Activated T-helper 2 cell treated with anti-CD3 and anti-CD28 coated beads, Interferon-gamma antibody, Interleukin-2, Interleukin-4, amounts not matched to agents 10 μg/mL and 5 μg/mL and 100 μg/mL, durations not matched to agents 14 hours and 24 hours and 36 hours (primary cell): ENCODE measurements at regions not wholly inside any gene's neighbourhood (a gene's known extent, or its start where the extent isn't known, plus 50 kb on each side); places are given as distances from the start of the nearest gene placed in this dataset.

Source experiments
- DNase-seq: peaks from one replicate; pipeline ENCODE4 v3.0.0; 2021; ENCODE audit warnings: low spot score
- H3K27ac Mint-ChIP-seq: one replicate; pipeline ENCODE4 v1.8.0; 2021; ENCODE audit warnings: mixed read lengths
- H3K27me3 Mint-ChIP-seq: one replicate; pipeline ENCODE4 v1.8.0; 2021; ENCODE audit warnings: low read depth, mixed read lengths
- H3K36me3 Mint-ChIP-seq: one replicate; pipeline ENCODE4 v1.8.0; 2021; ENCODE audit warnings: low read depth, mixed read lengths
- H3K4me1 Mint-ChIP-seq: one replicate; pipeline ENCODE4 v1.8.0; 2021; ENCODE audit warnings: low read depth, mixed read lengths
- H3K4me3 Mint-ChIP-seq: one replicate; pipeline ENCODE4 v1.8.0; 2021; ENCODE audit warnings: low read depth, mild to moderate bottlenecking, moderate library complexity, mixed read lengths
- H3K9me3 Mint-ChIP-seq: one replicate; pipeline ENCODE4 v1.8.0; 2021; ENCODE audit warnings: mixed read lengths
- intact Hi-C: fragments of 100-400 bp; cut with micrococcal nuclease; formaldehyde crosslinking; loops from one replicate; pipeline ENCODE4 v1.15.1; 2023

DNA sequence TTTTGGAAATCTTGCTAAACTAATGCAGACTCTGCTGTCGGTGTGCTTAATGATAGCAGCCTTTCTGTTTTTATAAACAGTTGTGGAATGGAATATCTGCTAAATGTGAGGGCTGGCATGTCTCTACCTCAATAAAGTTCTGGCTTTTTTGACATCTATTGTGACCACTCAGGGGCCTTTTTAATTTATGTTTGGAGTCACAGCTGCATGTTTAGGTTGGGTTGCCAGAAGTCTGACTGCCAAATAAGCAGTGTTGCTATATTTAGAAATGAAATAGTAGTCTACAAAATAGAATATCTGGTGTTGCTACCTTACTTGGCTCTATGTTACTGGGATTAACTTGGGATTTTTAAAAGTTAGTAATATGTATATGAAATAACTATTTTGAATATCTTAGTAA is 125.1 kb upstream of the LOC128125822 start:
- intact Hi-C loops = no loop called here
- Mint-ChIP-seq H3K27me3 (peaks cover 8% of the 10 kb centered on the region), H3K4me1 (no peaks in the 10 kb centered on the region), H3K9me3 (no peaks in the 10 kb centered on the region), H3K4me3 (no peak overlapping the region), H3K36me3 (no peaks in the 10 kb centered on the region), H3K27ac (no peak overlapping the region)
- no peak for DNase-seq

DNA sequence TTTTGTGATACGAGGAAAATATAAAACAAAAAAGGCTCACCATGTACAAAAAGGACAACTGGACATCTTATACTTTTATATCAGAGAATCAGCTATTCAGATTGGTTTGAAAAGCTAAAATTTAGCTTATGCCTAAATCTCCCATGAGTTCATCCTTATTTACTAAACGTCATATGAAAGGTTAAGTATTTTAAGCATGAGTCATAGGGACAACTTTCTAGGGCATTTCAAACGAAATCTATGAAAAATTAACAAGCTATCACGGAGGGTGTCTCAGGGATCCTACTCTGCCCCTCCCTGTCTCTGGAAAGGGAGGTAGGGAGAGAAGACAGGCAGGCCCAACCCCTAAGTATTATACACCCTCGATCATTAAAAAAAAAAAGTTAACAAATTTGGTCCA is 124.1 kb upstream of the LOC128125822 start:
- no peak for DNase-seq
- Mint-ChIP-seq H3K27ac (no peak overlapping the region), H3K4me3 (no peak overlapping the region), H3K27me3 (peaks cover 11% of the 10 kb centered on the region), H3K9me3 (no peaks in the 10 kb centered on the region), H3K4me1 (no peaks in the 10 kb centered on the region), H3K36me3 (no peaks in the 10 kb centered on the region)
- intact Hi-C loops = no loop called here

- no peak overlapping the region for H3K4me3 Mint-ChIP-seq
Observed at GRCh38 chr6:63449714-63450113, 122.6 kb upstream of the LOC128125822 start.

DNA sequence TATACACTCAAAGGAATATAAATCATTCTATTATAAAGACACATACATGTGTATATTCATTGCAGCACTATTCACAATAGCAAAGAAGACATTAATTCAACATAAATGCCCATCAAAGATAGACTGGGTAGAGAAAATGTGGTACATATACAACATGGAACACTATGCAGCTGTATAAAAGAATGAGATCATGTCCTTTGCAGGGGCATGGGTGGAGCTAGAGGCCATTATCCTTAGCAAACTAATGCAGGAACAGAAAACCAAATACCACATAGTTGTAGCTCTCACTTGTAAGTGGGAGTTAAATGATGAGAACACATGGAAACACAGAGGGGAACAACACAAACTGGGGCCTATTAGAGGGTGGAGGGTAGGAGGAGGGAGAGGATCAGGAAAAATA is 121.0 kb upstream of the LOC128125822 start:
- H3K27me3 Mint-ChIP-seq = peaks cover 11% of the 10 kb centered on the region
- H3K36me3 Mint-ChIP-seq = no peaks in the 10 kb centered on the region
- H3K27ac Mint-ChIP-seq = no peak overlapping the region
- H3K4me3 Mint-ChIP-seq = no peak overlapping the region
- no peaks in the 10 kb centered on the region for H3K4me1 Mint-ChIP-seq
- DNase-seq = no peak
- no peaks in the 10 kb centered on the region for H3K9me3 Mint-ChIP-seq
- intact Hi-C loops = no loop called here

More at GRCh38 chr6:63449714-63450113, 122.6 kb upstream of the LOC128125822 start:
- H3K4me1 Mint-ChIP-seq = no peaks in the 10 kb centered on the region
- no peak for DNase-seq
- no peaks in the 10 kb centered on the region for H3K36me3 Mint-ChIP-seq
- H3K27me3 Mint-ChIP-seq = peaks cover 11% of the 10 kb centered on the region
- H3K27ac Mint-ChIP-seq = no peak overlapping the region
- no peaks in the 10 kb centered on the region for H3K9me3 Mint-ChIP-seq
- intact Hi-C loops = no loop called here

DNA sequence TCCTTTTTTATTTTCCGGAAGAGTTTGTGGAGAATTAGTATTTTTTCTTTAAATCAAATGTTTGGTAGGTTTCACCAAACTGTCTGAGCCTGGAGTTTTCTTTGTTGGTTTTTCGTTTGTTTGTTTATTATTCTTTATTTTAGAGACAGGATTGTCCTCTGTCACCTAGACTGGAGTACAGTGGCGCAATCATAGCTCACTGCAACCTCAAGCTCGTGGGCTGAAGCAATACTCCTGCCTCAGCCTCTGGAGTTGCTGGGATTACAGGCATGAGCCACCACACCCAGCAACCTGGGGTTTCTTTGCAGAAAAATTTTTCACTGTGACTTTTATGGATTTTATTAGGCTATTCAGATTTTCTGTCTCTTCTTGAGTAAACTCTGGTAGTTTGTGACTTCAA is 120.2 kb upstream of the LOC128125822 start:
- intact Hi-C loops = no loop called here
- DNase-seq = no peak
- H3K4me3 Mint-ChIP-seq = no peak overlapping the region
- H3K4me1 Mint-ChIP-seq = no peaks in the 10 kb centered on the region
- peaks cover 11% of the 10 kb centered on the region for H3K27me3 Mint-ChIP-seq
- H3K36me3 Mint-ChIP-seq = no peaks in the 10 kb centered on the region
- no peak overlapping the region for H3K27ac Mint-ChIP-seq
- H3K9me3 Mint-ChIP-seq = no peaks in the 10 kb centered on the region

DNA sequence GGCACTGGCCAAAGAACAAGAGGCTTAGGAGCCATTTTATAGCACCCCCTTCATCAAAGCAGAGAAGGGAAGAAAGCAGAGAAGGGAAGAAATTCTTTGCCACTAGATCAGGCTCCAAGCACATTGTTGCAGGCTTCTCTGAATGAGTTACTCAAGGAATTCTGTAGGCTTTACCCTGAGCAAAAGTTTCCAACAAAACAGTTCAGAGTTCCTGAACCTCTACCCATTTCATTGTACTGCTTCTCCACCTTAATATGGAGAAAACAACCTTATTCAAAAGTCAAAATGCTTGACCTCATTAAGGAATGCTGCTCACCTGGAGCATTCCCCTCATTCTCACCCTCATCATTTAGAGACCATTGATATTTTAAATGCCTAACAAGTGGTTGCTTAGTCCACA is 115.5 kb upstream of the LOC128125822 start:
- Mint-ChIP-seq H3K27ac (no peak overlapping the region), H3K4me3 (no peak overlapping the region), H3K27me3 (peaks cover 6% of the 10 kb centered on the region), H3K4me1 (no peaks in the 10 kb centered on the region), H3K36me3 (no peaks in the 10 kb centered on the region), H3K9me3 (no peaks in the 10 kb centered on the region)
- intact Hi-C loops = no loop called here
- no peak for DNase-seq

DNA sequence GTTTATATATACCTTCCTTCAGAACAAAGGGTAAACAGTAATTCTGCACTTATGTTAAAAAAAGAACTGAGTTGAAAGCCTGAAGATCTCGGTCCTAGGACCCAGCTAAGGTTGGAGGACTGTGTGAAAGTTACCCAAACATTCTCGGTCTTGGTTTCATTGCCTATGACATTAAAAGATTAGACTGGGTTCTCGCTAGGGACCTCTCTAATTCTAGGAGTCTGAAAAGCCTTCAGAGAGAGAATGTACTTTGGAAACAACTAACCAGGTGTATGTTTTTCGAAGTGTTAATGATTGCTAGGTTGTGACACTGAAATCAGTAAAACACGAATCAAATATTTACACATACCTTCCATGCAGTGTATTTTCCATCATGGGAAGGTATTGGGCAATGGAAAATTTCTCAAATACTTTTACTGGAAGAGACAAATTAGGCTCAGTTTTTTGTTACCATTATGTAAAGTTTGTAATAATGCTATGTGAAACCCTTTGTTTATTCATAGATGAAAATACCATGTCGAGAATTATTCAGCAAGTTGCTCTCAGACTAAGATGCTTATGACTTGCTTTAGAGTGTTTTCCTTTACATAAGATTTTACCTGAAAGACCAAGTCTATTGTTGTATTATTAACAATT is 113.7 kb upstream of the LOC128125822 start:
- DNase-seq = no peak
- no peaks in the 10 kb centered on the region for H3K4me1 Mint-ChIP-seq
- H3K27me3 Mint-ChIP-seq = no peaks in the 10 kb centered on the region
- no peak overlapping the region for H3K4me3 Mint-ChIP-seq
- H3K9me3 Mint-ChIP-seq = no peaks in the 10 kb centered on the region
- H3K36me3 Mint-ChIP-seq = no peaks in the 10 kb centered on the region
- no peak overlapping the region for H3K27ac Mint-ChIP-seq
- intact Hi-C loops = no loop called here

GRCh38 chr6:63459814-63460213 is 112.5 kb upstream of the LOC128125822 start:
- no peak overlapping the region for H3K4me3 Mint-ChIP-seq
- intact Hi-C loops = no loop called here
- H3K4me1 Mint-ChIP-seq = no peaks in the 10 kb centered on the region
- no peaks in the 10 kb centered on the region for H3K27me3 Mint-ChIP-seq
- H3K36me3 Mint-ChIP-seq = no peaks in the 10 kb centered on the region
- H3K27ac Mint-ChIP-seq = no peak overlapping the region
- no peak for DNase-seq
- no peaks in the 10 kb centered on the region for H3K9me3 Mint-ChIP-seq

DNA sequence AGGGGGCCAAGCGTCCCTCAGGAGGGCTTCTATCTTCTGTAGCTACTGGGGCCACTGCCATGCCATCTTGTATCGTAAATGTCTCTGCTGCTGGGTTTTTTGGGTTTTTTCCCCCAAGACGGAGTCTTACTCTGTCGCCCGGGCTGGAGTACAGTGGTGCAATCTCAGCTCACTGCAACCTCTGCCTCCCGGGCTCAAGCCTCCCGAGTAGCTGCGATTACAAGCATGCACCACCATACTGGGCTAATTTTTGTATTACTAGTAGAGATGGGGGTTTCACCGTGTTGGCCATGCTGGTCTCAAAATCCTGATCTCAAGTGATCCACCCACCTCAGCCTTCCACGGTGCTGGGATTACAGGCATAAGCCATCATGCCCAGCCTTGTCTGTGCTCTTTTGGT is 111.3 kb upstream of the LOC128125822 start:
- intact Hi-C loops = no loop called here
- Mint-ChIP-seq H3K9me3 (no peaks in the 10 kb centered on the region), H3K4me3 (no peak overlapping the region), H3K27me3 (no peaks in the 10 kb centered on the region), H3K4me1 (no peaks in the 10 kb centered on the region), H3K27ac (no peak overlapping the region), H3K36me3 (no peaks in the 10 kb centered on the region)
- no peak for DNase-seq

DNA sequence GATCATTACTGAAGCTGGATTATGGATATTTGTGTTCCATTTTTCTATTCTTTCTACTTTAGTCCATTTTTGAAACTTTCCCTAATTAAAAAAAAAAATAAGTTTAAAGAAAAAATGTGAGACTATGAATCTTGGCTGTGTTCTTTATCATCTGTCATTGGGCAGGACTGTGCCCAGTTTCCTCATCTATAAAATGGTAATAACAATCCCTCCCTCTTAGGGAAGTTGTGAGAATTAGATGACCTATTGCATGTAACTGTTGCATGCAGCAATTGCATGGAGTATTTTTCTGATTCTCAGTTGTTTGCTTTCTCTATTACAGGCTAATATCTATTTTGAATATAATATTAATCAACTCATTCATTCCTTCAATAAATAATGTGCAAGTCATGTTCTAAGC is 108.2 kb upstream of the LOC128125822 start:
- Mint-ChIP-seq H3K4me3 (no peak overlapping the region), H3K27me3 (no peaks in the 10 kb centered on the region), H3K4me1 (no peaks in the 10 kb centered on the region), H3K36me3 (no peaks in the 10 kb centered on the region), H3K27ac (no peak overlapping the region), H3K9me3 (no peaks in the 10 kb centered on the region)
- DNase-seq = no peak
- intact Hi-C loops = no loop called here

DNA sequence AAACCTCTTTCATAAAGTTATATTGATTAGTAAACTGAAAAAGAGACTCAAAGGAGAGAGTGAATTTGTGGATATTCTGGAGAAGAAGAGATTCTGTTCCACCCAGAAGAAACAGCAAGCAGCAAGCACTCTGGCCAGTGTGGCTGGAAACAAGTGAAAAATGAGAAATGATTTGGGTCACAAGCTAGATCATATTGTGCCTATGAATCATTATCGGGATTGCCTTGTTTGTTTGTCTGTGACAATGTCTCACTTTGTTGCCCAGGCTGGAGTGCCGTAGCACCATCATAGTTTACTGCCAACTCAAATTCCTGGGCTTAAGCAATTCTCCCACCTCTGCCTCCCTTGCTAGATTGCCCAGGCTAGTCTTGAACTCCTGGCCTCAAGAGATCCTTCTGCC is 106.5 kb upstream of the LOC128125822 start:
- H3K27me3 Mint-ChIP-seq = no peaks in the 10 kb centered on the region
- no peak for DNase-seq
- no peaks in the 10 kb centered on the region for H3K36me3 Mint-ChIP-seq
- H3K27ac Mint-ChIP-seq = no peak overlapping the region
- H3K9me3 Mint-ChIP-seq = no peaks in the 10 kb centered on the region
- intact Hi-C loops = no loop called here
- H3K4me3 Mint-ChIP-seq = no peak overlapping the region
- H3K4me1 Mint-ChIP-seq = no peaks in the 10 kb centered on the region

DNA sequence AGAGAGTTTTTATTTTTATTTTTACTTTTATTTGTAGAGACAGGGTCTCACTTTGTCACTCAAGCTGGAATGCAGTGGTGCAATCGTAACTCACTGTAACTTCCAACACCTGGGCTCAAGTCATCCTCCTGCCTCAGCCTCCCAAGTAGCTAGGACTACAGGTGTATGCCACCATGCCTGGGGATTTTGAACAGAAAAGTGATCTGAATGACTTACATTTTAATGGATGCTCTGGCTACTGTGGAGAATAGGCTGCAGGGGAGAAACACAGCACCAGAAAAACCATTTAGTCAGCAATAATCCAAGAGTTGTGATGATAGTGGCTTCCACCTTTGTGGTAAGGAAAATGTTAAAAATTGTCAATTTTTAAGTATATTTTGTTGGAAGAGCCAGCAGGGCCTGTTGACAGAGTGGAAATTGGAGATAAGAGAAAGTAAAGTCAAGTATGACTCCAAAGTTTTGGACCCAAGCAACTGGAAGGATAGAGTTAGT is 106.0 kb upstream of the LOC128125822 start:
- Mint-ChIP-seq H3K4me3 (no peak overlapping the region), H3K9me3 (no peaks in the 10 kb centered on the region), H3K27me3 (no peaks in the 10 kb centered on the region), H3K36me3 (no peaks in the 10 kb centered on the region), H3K27ac (no peak overlapping the region), H3K4me1 (no peaks in the 10 kb centered on the region)
- intact Hi-C loops = no loop called here
- DNase-seq = no peak

- H3K9me3 Mint-ChIP-seq = no peaks in the 10 kb centered on the region
- DNase-seq = no peak
Observed at GRCh38 chr6:63467247-63467954, 104.9 kb upstream of the LOC128125822 start.

More at GRCh38 chr6:63467247-63467954, 104.9 kb upstream of the LOC128125822 start:
- no peak overlapping the region for H3K27ac Mint-ChIP-seq
- intact Hi-C loops = no loop called here
- H3K27me3 Mint-ChIP-seq = peaks cover 2% of the 10 kb centered on the region
- H3K4me3 Mint-ChIP-seq = no peak overlapping the region
- no peaks in the 10 kb centered on the region for H3K4me1 Mint-ChIP-seq
- no peaks in the 10 kb centered on the region for H3K36me3 Mint-ChIP-seq
